Neural crest cell (in vitro differentiated cells): ENCODE measurements at regions not wholly inside any gene's neighbourhood (a gene's known extent, or its start where the extent isn't known, plus 50 kb on each side); places are given as distances from the start of the nearest gene placed in this dataset.

Source experiments
- DNase-seq: peaks from one replicate; pipeline ENCODE4 v3.0.0; 2021; ENCODE audit warnings: low read depth, mixed read lengths, low spot score
- H3K27ac Mint-ChIP-seq: one replicate; pipeline ENCODE4 v1.8.0; 2021; ENCODE audit warnings: mild to moderate bottlenecking, mixed read lengths; ENCODE audit not compliant: unreplicated experiment
- H3K27me3 Mint-ChIP-seq: 2 replicates; pipeline ENCODE4 v1.8.0; 2021; ENCODE audit warnings: low read depth, mild to moderate bottlenecking, mixed read lengths
- H3K36me3 Mint-ChIP-seq: 2 replicates; pipeline ENCODE4 v1.8.0; 2021; ENCODE audit warnings: low read depth, mild to moderate bottlenecking, mixed read lengths
- H3K4me1 Mint-ChIP-seq: 2 replicates; pipeline ENCODE4 v1.8.0; 2021; ENCODE audit warnings: mixed read lengths
- H3K4me3 Mint-ChIP-seq: one replicate; pipeline ENCODE4 v1.8.0; 2021; ENCODE audit warnings: mild to moderate bottlenecking, mixed read lengths
- H3K9me3 Mint-ChIP-seq: 2 replicates; pipeline ENCODE4 v1.8.0; 2021; ENCODE audit warnings: mixed read lengths
- CTCF ChIP-seq: fragments of 200-600 bp; sonication (generic); conservative IDR thresholded peaks from 2 replicates; pipeline ENCODE4 v1.5.0; 2021; ENCODE audit warnings: antibody characterized with exemption, mild to moderate bottlenecking

GRCh38 chr1:193727850-193728249, 541.4 kb upstream of the B3GALT2 start:
- H3K27ac Mint-ChIP-seq, result no peak overlapping the region
- no peak for DNase-seq
- no peaks in the 10 kb centered on the region for H3K27me3 Mint-ChIP-seq

DNA sequence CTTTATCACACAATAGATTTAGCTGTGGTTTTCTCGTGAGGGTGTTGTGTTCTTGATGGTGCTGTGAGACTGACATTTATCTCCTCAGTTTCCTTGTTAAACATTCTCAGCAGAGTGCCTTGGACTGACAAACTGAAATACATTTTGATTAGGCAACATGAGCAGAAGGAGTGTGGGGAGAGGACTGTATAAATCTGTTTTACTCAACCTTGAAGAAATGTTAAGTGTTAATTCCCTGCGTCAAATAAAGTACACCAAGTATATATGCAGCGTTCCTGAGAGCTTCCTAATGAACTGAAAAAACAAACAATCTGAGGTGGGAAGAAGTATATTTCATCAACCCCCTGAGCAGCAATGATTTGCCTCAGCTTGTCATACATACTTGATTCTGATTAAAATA, 540.3 kb upstream of the B3GALT2 start:
- Mint-ChIP-seq H3K27me3 (no peaks in the 10 kb centered on the region), H3K9me3 (no peaks in the 10 kb centered on the region)

More at GRCh38 chr1:193727850-193728249, 541.4 kb upstream of the B3GALT2 start:
- Mint-ChIP-seq H3K9me3 (no peaks in the 10 kb centered on the region), H3K4me1 (no peaks in the 10 kb centered on the region), H3K36me3 (no peaks in the 10 kb centered on the region), H3K4me3 (no peak overlapping the region)
- TF ChIP-seq CTCF, result no peak

DNA sequence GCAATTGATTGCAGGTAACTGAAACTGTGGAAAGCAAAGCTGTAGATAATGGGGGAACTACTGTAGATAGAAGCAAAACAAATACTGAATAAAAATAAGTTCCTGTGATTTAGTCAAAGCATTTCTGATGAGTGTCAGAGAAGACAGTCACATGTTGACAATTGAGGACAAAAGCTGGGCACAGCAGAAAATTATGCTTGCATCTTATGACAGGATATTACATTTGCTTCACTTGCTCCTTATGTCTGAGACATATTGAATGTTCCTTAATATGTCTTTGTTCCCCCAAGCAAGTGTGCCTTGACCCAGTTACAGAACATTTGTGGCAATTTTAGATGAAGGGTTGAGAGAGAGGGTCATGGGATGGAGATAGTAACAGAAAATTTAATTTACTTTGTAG, 526.0 kb upstream of the B3GALT2 start:
- no peak for DNase-seq
- no peaks in the 10 kb centered on the region for H3K27me3 Mint-ChIP-seq
- no peak overlapping the region for H3K27ac Mint-ChIP-seq
- TF ChIP-seq CTCF, result no peak
- peaks cover 5% of the 10 kb centered on the region for H3K36me3 Mint-ChIP-seq
- peaks cover 12% of the 10 kb centered on the region for H3K4me1 Mint-ChIP-seq
- no peak overlapping the region for H3K4me3 Mint-ChIP-seq
- peaks cover 3% of the 10 kb centered on the region for H3K9me3 Mint-ChIP-seq

More for the DNA sequence above, 540.3 kb upstream of the B3GALT2 start:
- Mint-ChIP-seq H3K4me1 (no peaks in the 10 kb centered on the region), H3K27ac (no peak overlapping the region), H3K4me3 (no peak overlapping the region), H3K36me3 (no peaks in the 10 kb centered on the region)
- no peak for TF ChIP-seq CTCF
- no peak for DNase-seq

- Mint-ChIP-seq H3K27me3 (no peaks in the 10 kb centered on the region), H3K4me3 (no peak overlapping the region), H3K36me3 (no peaks in the 10 kb centered on the region), H3K4me1 (no peaks in the 10 kb centered on the region), H3K27ac (no peak overlapping the region), H3K9me3 (no peaks in the 10 kb centered on the region)
- DNase-seq, result no peak
- no peak for TF ChIP-seq CTCF
These were observed 523.2 kb upstream of the B3GALT2 start for GRCh38 chr1:193709607-193710006.

- no peaks in the 10 kb centered on the region for H3K9me3 Mint-ChIP-seq
- DNase-seq, result no peak
- no peaks in the 10 kb centered on the region for H3K4me1 Mint-ChIP-seq
- no peaks in the 10 kb centered on the region for H3K27me3 Mint-ChIP-seq
- H3K27ac Mint-ChIP-seq, result no peak overlapping the region
- H3K36me3 Mint-ChIP-seq, result no peaks in the 10 kb centered on the region
- no peak overlapping the region for H3K4me3 Mint-ChIP-seq
- no peak for TF ChIP-seq CTCF
These were observed 521.0 kb upstream of the B3GALT2 start for GRCh38 chr1:193707271-193708021.
